T-cell (primary cell): ENCODE measurements at regions not wholly inside any gene's neighbourhood (a gene's known extent, or its start where the extent isn't known, plus 50 kb on each side); places are given as distances from the start of the nearest gene placed in this dataset.

Experiments
- ATAC-seq, 4 experiments: fragments of 200-7000 bp in 3 of 4; fragments of 150-1000 bp in 1 of 4; cut with Tn5 transposase; replicated peaks in 1 of 4; 1 replicate in 3 of 4; 2 replicates in 1 of 4; pipeline ENCODE4 v1.10.0; 2021; ENCODE audit warnings: moderate library complexity in 3 of 4, mild to moderate bottlenecking in 2 of 4, moderate number of reproducible peaks in 1 of 4
- CTCF ChIA-PET, 2 donors: fragments of 300-600 bp; sonication (Branson Sonifier 250); formaldehyde crosslinking; loops; one replicate each; lab custom pipeline; 2022; ENCODE audit warnings: antibody characterized with exemption in 2 of 2; lab: Charles Lee
- POLR2A ChIA-PET, 2 donors: fragments of 300-600 bp; sonication (Branson Sonifier 250); formaldehyde crosslinking; loops; one replicate each; lab custom pipeline; 2022; ENCODE audit warnings: antibody characterized with exemption in 2 of 2; lab: Charles Lee
- DNase-seq, 35 experiments: peaks; one replicate each; pipeline versions ENCODE4 v3.0.0 to v3.0.0-alpha.2; 2013 to 2023
- H3K27ac ChIP-seq: one replicate; pipeline ENCODE4 v1.5.1; 2013; ENCODE audit warnings: low read length
- H3K27me3 ChIP-seq, 2 experiments: replicated peaks in 1 of 2; 1 replicate in 1 of 2; 2 replicates in 1 of 2; pipeline versions ENCODE4 v1.6.1 to v1.7.0; 2013; ENCODE audit warnings: low read length in 1 of 2, mixed read lengths in 1 of 2; ENCODE audit not compliant: control insufficient read depth in 2 of 2, insufficient read depth in 2 of 2; ENCODE audit errors: extremely low read depth in 1 of 2
- H3K36me3 ChIP-seq, 2 donors: 1 replicate in 1 of 2; 2 replicates in 1 of 2; pipeline versions ENCODE4 v1.6.1 to v1.7.0; 2013; ENCODE audit warnings: low read length in 1 of 2; ENCODE audit not compliant: control insufficient read depth in 2 of 2, insufficient read depth in 1 of 2; ENCODE audit errors: extremely low read depth in 1 of 2
- H3K4me1 ChIP-seq, 2 experiments: 1 replicate in 1 of 2; 2 replicates in 1 of 2; pipeline versions ENCODE4 v1.6.1 to v1.7.0; 2013; ENCODE audit warnings: low read length in 2 of 2, mixed read lengths in 1 of 2; ENCODE audit not compliant: insufficient read depth in 2 of 2, control insufficient read depth in 1 of 2; ENCODE audit errors: extremely low read depth in 1 of 2
- H3K4me3 ChIP-seq, 2 donors: 1 replicate in 1 of 2; 2 replicates in 1 of 2; pipeline versions ENCODE4 v1.5.1 to v1.7.0; 2013; ENCODE audit warnings: mild to moderate bottlenecking in 2 of 2, low read length in 1 of 2, moderate library complexity in 1 of 2; ENCODE audit not compliant: control insufficient read depth in 1 of 2; ENCODE audit errors: extremely low read depth in 1 of 2
- H3K9me3 ChIP-seq: 2 replicates; pipeline ENCODE4 v1.7.0; 2013
- H3K27ac Mint-ChIP-seq, 2 donors: one replicate each; pipeline ENCODE4 v1.8.0; 2020 to 2021; ENCODE audit warnings: mild to moderate bottlenecking in 2 of 2, mixed read lengths in 2 of 2
- H3K27me3 Mint-ChIP-seq, 2 donors: one replicate each; pipeline ENCODE4 v1.8.0; 2021 to 2022; ENCODE audit warnings: mixed read lengths in 2 of 2
- H3K36me3 Mint-ChIP-seq: one replicate; pipeline ENCODE4 v1.8.0; 2021; ENCODE audit warnings: mixed read lengths
- H3K4me1 Mint-ChIP-seq, 3 donors: one replicate each; pipeline ENCODE4 v1.8.0; 2020 to 2022; ENCODE audit warnings: mixed read lengths in 3 of 3, mild to moderate bottlenecking in 1 of 3
- H3K4me3 Mint-ChIP-seq, 3 donors: one replicate each; pipeline ENCODE4 v1.8.0; 2020 to 2022; ENCODE audit warnings: mild to moderate bottlenecking in 3 of 3, mixed read lengths in 3 of 3, moderate library complexity in 3 of 3
- H3K9me3 Mint-ChIP-seq, 3 donors: one replicate each; pipeline ENCODE4 v1.8.0; 2020 to 2022; ENCODE audit warnings: mixed read lengths in 3 of 3
- WGBS: methylation state at CpG from one replicate; pipeline ENCODE4 v1.1.5; 2013; ENCODE audit warnings: missing lambda C conversion rate; ENCODE audit not compliant: insufficient coverage; 5-methylcytosine and 5-hydroxymethylcytosine counted together

DNA sequence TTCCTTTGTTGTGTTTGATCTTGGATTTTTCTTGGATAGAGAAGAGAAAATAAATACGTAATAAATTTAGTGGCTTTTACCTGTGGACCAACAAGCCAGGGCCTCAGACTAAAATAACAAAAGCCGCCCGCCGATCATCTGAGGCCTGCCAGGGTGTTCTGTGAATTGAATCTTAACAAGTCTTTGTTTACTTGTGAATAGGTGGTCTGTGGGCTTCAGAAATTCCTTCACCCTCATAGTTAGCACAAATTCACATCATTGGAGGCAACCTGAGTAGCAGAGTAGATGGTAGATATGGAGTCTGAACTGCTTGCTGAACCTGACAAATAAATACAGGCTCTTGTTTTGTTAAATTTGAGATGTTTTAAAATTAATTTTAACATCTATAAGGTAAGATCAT, 176.3 kb upstream of the MTNR1B start:
- no peaks in the 10 kb centered on the region for H3K27me3 ChIP-seq
- no peaks in the 10 kb centered on the region for H3K9me3 ChIP-seq
- no peaks in the 10 kb centered on the region for H3K27me3 Mint-ChIP-seq
- no peak for DNase-seq
- no peaks in the 10 kb centered on the region for H3K4me1 Mint-ChIP-seq
- peaks cover 0 to 10% (median 3%) of the 10 kb centered on the region in 3 donors for H3K9me3 Mint-ChIP-seq
- no peak overlapping the region for H3K27ac Mint-ChIP-seq
- H3K27ac ChIP-seq, result no peak overlapping the region
- no peaks in the 10 kb centered on the region for H3K36me3 ChIP-seq
- no peak overlapping the region for H3K4me3 Mint-ChIP-seq
- ATAC-seq, result no peak
- no peaks in the 10 kb centered on the region for H3K4me1 ChIP-seq
- H3K4me3 ChIP-seq, result no peak overlapping the region
- WGBS, result 100% methylated on average over 1 of the region's 4 CpGs
- no peaks in the 10 kb centered on the region for H3K36me3 Mint-ChIP-seq
- ChIA-PET CTCF (no interaction called here), POLR2A (no interaction called here)

DNA sequence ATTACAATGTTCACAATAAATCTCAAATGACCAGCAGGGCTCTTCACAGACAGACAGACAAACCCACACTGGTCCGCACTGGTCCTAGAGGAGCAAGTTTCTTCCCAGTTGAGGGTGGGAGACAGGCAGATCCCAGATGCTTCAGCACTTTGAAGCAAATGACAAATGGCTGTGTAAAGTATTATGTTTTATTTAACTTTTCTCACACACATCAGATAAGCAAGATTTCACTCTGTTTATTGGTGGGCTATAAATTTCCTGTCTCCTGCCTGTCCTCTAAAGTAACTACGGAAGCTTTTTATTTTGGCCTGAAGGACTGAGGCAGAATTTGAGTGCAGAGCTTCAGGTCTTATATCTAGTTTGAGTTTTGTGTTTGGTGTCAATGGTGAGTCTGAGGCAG, 174.7 kb upstream of the MTNR1B start:
- Histone ChIP-seq H3K4me1 (no peaks in the 10 kb centered on the region), H3K4me3 (no peak overlapping the region), H3K9me3 (no peaks in the 10 kb centered on the region), H3K27me3 (no peaks in the 10 kb centered on the region), H3K27ac (no peak overlapping the region), H3K36me3 (no peaks in the 10 kb centered on the region)
- H3K4me3 Mint-ChIP-seq, result no peak overlapping the region
- ATAC-seq (no peak), DNase-seq (no peak)
- no peaks in the 10 kb centered on the region for H3K4me1 Mint-ChIP-seq
- H3K27ac Mint-ChIP-seq, result no peak overlapping the region
- H3K36me3 Mint-ChIP-seq, result no peaks in the 10 kb centered on the region
- ChIA-PET CTCF (no interaction called here), POLR2A (no interaction called here)
- WGBS, result 86% methylated on average over 1 of the region's 2 CpGs
- peaks cover 0 to 10% (median 5%) of the 10 kb centered on the region in 3 donors for H3K9me3 Mint-ChIP-seq
- H3K27me3 Mint-ChIP-seq, result no peaks in the 10 kb centered on the region

DNA sequence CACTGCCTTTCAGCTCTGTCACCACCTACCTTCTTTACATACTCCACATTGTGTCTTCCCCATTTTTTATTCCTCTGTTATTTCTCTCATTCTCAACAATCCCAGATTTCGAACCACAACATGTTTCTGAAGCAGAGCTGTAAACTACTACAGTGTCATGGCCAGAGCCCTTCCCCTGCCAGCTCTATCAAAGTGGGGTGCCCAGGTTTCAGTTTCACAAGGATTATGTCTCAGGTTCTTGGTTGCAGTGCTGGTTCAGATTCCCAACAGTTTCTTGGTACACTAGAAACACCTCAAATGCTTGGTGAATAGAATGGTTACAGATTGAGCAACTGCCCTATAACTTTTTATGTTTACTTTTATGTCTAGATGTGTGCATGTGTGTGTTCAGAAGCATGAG, 172.7 kb upstream of the MTNR1B start:
- Histone ChIP-seq H3K4me1 (no peaks in the 10 kb centered on the region), H3K9me3 (no peaks in the 10 kb centered on the region), H3K27me3 (no peaks in the 10 kb centered on the region), H3K27ac (no peak overlapping the region), H3K4me3 (no peak overlapping the region), H3K36me3 (no peaks in the 10 kb centered on the region)
- H3K4me3 Mint-ChIP-seq, result no peak overlapping the region
- no peak for DNase-seq
- no peak for ATAC-seq
- no peaks in the 10 kb centered on the region for H3K27me3 Mint-ChIP-seq
- ChIA-PET POLR2A (no interaction called here), CTCF (no interaction called here)
- H3K27ac Mint-ChIP-seq, result no peak overlapping the region
- peaks cover 5 to 10% (median 5%) of the 10 kb centered on the region in 3 donors for H3K9me3 Mint-ChIP-seq
- no peaks in the 10 kb centered on the region for H3K4me1 Mint-ChIP-seq
- no peaks in the 10 kb centered on the region for H3K36me3 Mint-ChIP-seq
- WGBS, result 67% methylated on average over 1 of the region's 1 CpG

DNA sequence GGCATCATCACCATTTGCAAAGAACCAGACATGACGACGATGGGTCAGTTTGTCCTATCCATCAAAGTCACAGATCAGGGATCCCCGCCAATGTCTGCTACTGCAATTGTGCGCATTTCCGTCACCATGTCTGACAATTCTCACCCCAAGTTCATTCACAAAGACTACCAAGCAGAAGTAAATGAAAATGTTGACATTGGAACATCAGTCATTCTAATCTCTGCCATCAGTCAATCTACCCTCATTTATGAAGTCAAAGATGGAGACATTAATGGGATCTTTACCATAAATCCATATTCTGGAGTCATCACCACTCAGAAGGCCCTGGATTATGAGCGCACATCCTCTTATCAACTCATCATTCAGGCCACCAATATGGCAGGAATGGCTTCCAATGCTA, 171.6 kb upstream of the MTNR1B start:
- ChIA-PET POLR2A (no interaction called here), CTCF (no interaction called here)
- no peak for DNase-seq
- no peaks in the 10 kb centered on the region for H3K4me1 ChIP-seq
- WGBS, result 100% methylated on average over 4 of the region's 6 CpGs
- no peaks in the 10 kb centered on the region for H3K9me3 ChIP-seq
- ATAC-seq, result no peak
- no peaks in the 10 kb centered on the region for H3K27me3 ChIP-seq
- no peak overlapping the region for H3K4me3 ChIP-seq
- no peaks in the 10 kb centered on the region for H3K4me1 Mint-ChIP-seq
- H3K36me3 ChIP-seq, result no peaks in the 10 kb centered on the region
- no peaks in the 10 kb centered on the region for H3K36me3 Mint-ChIP-seq
- peaks cover 5% of the 10 kb centered on the region in 3 donors for H3K9me3 Mint-ChIP-seq
- H3K27ac ChIP-seq, result no peak overlapping the region
- H3K27me3 Mint-ChIP-seq, result no peaks in the 10 kb centered on the region
- H3K4me3 Mint-ChIP-seq, result no peak overlapping the region
- H3K27ac Mint-ChIP-seq, result no peak overlapping the region

DNA sequence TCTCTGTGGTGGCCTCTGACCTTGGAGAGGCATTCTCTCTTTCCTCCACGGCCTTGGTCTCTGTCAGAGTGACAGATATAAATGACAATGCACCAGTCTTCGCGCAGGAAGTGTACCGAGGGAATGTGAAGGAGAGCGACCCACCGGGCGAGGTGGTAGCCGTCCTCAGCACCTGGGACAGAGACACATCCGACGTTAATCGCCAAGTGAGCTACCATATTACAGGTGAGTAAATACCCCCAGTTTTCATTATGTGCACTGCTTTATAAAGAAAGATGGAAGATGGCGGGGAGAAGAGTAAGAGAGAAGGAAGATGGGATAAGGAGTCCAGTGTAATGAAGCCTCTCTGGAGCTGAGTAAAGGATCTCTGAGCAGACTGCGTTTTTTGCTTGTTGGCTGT, 167.8 kb upstream of the MTNR1B start:
- ATAC-seq (no peak), DNase-seq (no peak)
- Histone ChIP-seq H3K27ac (no peak overlapping the region), H3K4me1 (no peaks in the 10 kb centered on the region), H3K4me3 (no peak overlapping the region), H3K36me3 (no peaks in the 10 kb centered on the region), H3K9me3 (no peaks in the 10 kb centered on the region), H3K27me3 (no peaks in the 10 kb centered on the region)
- no peaks in the 10 kb centered on the region for H3K36me3 Mint-ChIP-seq
- peaks cover 0 to 3% of the 10 kb centered on the region in 2 donors for H3K27me3 Mint-ChIP-seq
- ChIA-PET POLR2A (no interaction called here), CTCF (no interaction called here)
- H3K27ac Mint-ChIP-seq, result no peak overlapping the region
- H3K9me3 Mint-ChIP-seq, result peaks cover 5% of the 10 kb centered on the region in 3 donors
- WGBS, result 95% methylated on average over 8 of the region's 13 CpGs
- H3K4me1 Mint-ChIP-seq, result no peaks in the 10 kb centered on the region
- H3K4me3 Mint-ChIP-seq, result no peak overlapping the region

DNA sequence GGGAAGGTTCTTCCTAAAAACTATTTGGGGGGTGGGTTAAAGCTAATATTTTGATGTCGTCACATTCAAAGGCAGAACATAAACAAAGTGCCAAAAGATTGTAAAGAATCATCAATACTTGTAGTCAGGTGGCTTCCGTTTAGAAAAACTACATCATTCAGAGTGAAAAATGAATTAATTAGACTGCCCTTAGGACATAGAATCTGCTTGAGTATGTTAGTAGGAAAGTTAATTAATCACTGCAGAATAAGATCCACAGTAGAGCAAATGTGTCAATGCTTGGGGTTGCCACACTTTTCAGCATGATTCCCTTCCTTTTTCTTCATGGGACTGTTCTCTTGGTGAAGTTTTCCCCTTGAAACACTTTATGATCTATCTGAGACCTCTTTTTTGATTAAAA, 166.8 kb upstream of the MTNR1B start:
- H3K27ac Mint-ChIP-seq, result no peak overlapping the region
- H3K27me3 ChIP-seq, result no peaks in the 10 kb centered on the region
- H3K27ac ChIP-seq, result no peak overlapping the region
- no peaks in the 10 kb centered on the region for H3K36me3 ChIP-seq
- H3K4me3 ChIP-seq, result no peak overlapping the region
- no peaks in the 10 kb centered on the region for H3K9me3 ChIP-seq
- no peak for ATAC-seq
- no peak overlapping the region for H3K4me3 Mint-ChIP-seq
- POLR2A ChIA-PET, result no interaction called here
- peaks cover 5% of the 10 kb centered on the region in 3 donors for H3K9me3 Mint-ChIP-seq
- H3K36me3 Mint-ChIP-seq, result no peaks in the 10 kb centered on the region
- DNase-seq, result no peak
- peaks cover 0 to 3% of the 10 kb centered on the region in 2 donors for H3K27me3 Mint-ChIP-seq
- CTCF ChIA-PET, result no interaction called here
- no peaks in the 10 kb centered on the region for H3K4me1 ChIP-seq
- WGBS, result no CpG with 5 or more reads among the region's 2 CpGs
- no peaks in the 10 kb centered on the region for H3K4me1 Mint-ChIP-seq

DNA sequence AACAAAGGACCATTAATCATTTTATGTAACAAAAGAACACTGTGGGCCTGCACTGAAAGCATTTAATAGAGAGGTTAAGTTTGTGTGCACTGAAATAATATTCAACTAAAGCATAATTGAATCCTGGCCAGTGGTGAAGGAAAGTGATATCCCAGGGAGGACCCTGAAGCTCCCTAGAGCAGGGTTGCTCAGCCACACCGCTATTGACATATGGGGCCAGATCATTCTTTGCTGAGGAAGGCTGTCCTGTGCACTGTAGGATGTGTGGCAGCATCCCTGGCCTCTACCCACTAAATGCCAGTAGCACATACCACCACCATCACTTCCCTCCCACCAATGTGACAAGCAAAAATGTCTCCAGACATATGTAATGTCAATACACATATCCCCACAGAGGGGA, 166.1 kb upstream of the MTNR1B start:
- no peak overlapping the region for H3K27ac Mint-ChIP-seq
- H3K4me1 Mint-ChIP-seq, result no peaks in the 10 kb centered on the region
- H3K4me3 Mint-ChIP-seq, result no peak overlapping the region
- Histone ChIP-seq H3K9me3 (no peaks in the 10 kb centered on the region), H3K4me3 (no peak overlapping the region), H3K4me1 (no peaks in the 10 kb centered on the region), H3K27ac (no peak overlapping the region), H3K36me3 (no peaks in the 10 kb centered on the region), H3K27me3 (no peaks in the 10 kb centered on the region)
- DNase-seq (no peak), ATAC-seq (no peak)
- POLR2A ChIA-PET, result no interaction called here
- H3K27me3 Mint-ChIP-seq, result peaks cover 0 to 3% of the 10 kb centered on the region in 2 donors
- H3K36me3 Mint-ChIP-seq, result no peaks in the 10 kb centered on the region
- H3K9me3 Mint-ChIP-seq, result peaks cover 0 to 5% (median 2%) of the 10 kb centered on the region in 3 donors
- CTCF ChIA-PET, result no interaction called here
- 83% methylated on average over 1 of the region's 1 CpG for WGBS
